Sciatic nerve (tissue), 1 donor: ENCODE measurements at regions not wholly inside any gene's neighbourhood (a gene's known extent, or its start where the extent isn't known, plus 50 kb on each side); places are given as distances from the start of the nearest gene placed in this dataset. TPM values are rescaled to one million over a fixed set of nuclear protein-coding genes. Genes with fewer than 3 reads are reported as not detected.

Source experiments
- microRNA-seq: library from miRNA; unstranded; fragments of <30 nt; microRNA quantifications from one replicate; pipeline ENCODE4 v1.2.0, GENCODE V29; 2020
- donor health status: DM: no; HTN: no; CAD: no.

Small RNAs in the stretch of these regions (microRNA-seq; reads per million reads assigned to microRNA genes)
- gene MIR3680-1, result not detected
